A549 (cell line): ENCODE measurements at regions not wholly inside any gene's neighbourhood (a gene's known extent, or its start where the extent isn't known, plus 50 kb on each side); places are given as distances from the start of the nearest gene placed in this dataset.

Experiments used
- CEBPB ChIP-seq, 2 experiments: fragments of >200 bp in 1 of 2; sonication (Bioruptor Twin) in 1 of 2; formaldehyde crosslinking in 1 of 2; IDR thresholded peaks; 2 replicates each; pipeline ENCODE4 v1.6.1; 2012 to 2016
- ELK1 ChIP-seq: fragments of 150-350 bp; IDR thresholded peaks from 2 replicates; pipeline ENCODE4 v1.6.1; 2014; ENCODE audit warnings: low read depth, mild to moderate bottlenecking, low read length
- EP300 ChIP-seq, 2 experiments: fragments of >200 bp; sonication (Bioruptor Twin); formaldehyde crosslinking; IDR thresholded peaks; 2 replicates in 1 of 2; 3 replicates in 1 of 2; pipeline ENCODE4 v1.6.1; 2016 to 2017
- HOXA7 ChIP-seq: fragments of 250-450 bp; sonication (Bioruptor Pico); IDR thresholded peaks from 2 replicates; pipeline ENCODE4 v1.5.0; 2020; ENCODE audit warnings: mild to moderate bottlenecking, moderate library complexity
- NPAS2 ChIP-seq: fragments of 250-450 bp; sonication (Bioruptor Pico); IDR thresholded peaks from 2 replicates; pipeline ENCODE4 v1.8.0; 2022; ENCODE audit warnings: mild to moderate bottlenecking, moderate library complexity, borderline replicate concordance
- RCOR1 ChIP-seq: fragments of 150-350 bp; IDR thresholded peaks from 2 replicates; pipeline ENCODE4 v1.6.1; 2014; ENCODE audit warnings: antibody characterized with exemption, low read length, low read depth
- TFCP2L1 ChIP-seq: fragments of 250-450 bp; sonication (Bioruptor Pico); IDR thresholded peaks from 2 replicates; pipeline ENCODE4 v1.5.0; 2021; ENCODE audit warnings: mild to moderate bottlenecking
- TF ChIP-seq, protein P1 (sequence below): fragments of >200 bp; sonication (Bioruptor Twin); formaldehyde crosslinking; IDR thresholded peaks from 3 replicates; pipeline ENCODE4 v1.5.1; 2016

DNA sequence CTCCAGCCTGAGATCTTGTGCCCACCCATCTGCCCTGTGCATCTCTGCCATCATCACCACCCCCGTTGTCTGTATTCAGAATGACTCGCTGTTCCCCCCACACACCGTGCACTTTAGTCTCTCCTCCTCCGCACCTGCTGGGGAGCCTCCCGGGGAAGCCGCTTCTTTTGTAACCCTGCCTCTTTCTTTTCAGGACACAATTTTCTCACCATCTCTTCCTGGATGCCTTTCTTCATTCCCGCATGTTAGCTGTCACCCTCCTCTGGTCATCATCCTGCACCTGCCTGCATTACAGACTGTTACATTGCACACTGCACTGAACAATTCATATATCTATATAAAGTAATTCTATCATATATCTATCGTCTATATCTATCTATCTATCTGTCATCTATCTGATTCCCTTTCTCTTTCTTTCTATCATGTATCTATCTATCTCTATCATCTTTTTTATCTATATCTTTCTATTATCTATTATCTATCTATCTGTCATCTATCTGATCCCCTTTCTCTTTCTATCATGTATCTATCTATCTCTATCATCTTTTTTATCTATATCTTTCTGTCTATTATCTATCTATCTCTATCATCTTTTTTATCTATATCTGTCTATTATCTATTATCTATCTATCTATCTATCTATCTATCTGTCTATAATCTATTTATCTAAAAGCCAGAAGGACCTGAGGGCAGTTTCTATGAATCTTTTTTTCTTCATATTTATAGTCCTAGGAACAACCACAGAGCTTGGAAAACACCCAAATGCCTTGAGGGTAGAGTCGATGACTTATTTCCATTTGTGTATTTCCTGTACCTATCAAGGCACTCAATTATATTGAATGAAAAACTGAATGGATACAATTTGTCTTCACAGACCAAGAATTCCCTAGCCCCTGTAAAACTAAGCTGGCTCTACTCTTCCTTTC, 642.5 kb downstream of the ACTR3B start:
- TF ChIP-seq EP300 (IDR thresholded peaks at IDR 0.05) (no peak), TFCP2L1 (no peak), CEBPB (IDR thresholded peaks at IDR 0.05) (no peak), ELK1 (no peak), HOXA7 (CRISPR knock-in tag) (no peak), RCOR1 (no peak), NPAS2 (CRISPR knock-in tag) (no peak)
- TF ChIP-seq, protein P1, sequence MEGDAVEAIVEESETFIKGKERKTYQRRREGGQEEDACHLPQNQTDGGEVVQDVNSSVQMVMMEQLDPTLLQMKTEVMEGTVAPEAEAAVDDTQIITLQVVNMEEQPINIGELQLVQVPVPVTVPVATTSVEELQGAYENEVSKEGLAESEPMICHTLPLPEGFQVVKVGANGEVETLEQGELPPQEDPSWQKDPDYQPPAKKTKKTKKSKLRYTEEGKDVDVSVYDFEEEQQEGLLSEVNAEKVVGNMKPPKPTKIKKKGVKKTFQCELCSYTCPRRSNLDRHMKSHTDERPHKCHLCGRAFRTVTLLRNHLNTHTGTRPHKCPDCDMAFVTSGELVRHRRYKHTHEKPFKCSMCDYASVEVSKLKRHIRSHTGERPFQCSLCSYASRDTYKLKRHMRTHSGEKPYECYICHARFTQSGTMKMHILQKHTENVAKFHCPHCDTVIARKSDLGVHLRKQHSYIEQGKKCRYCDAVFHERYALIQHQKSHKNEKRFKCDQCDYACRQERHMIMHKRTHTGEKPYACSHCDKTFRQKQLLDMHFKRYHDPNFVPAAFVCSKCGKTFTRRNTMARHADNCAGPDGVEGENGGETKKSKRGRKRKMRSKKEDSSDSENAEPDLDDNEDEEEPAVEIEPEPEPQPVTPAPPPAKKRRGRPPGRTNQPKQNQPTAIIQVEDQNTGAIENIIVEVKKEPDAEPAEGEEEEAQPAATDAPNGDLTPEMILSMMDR: no peak
